Effector memory CD4-positive, alpha-beta T cell (primary cell): ENCODE measurements at regions not wholly inside any gene's neighbourhood (a gene's known extent, or its start where the extent isn't known, plus 50 kb on each side); places are given as distances from the start of the nearest gene placed in this dataset.

ENCODE experiments used
- DNase-seq, 3 donors: peaks; one replicate each; pipeline ENCODE4 v3.0.0-alpha.2; 2020
- H3K27ac ChIP-seq: 2 replicates; pipeline ENCODE4 v1.7.0; 2013; ENCODE audit warnings: mild to moderate bottlenecking, low read length, moderate library complexity; ENCODE audit not compliant: insufficient read depth, poor library complexity, severe bottlenecking
- H3K27me3 ChIP-seq: replicated peaks from 2 replicates; pipeline ENCODE4 v1.7.0; 2013; ENCODE audit warnings: mild to moderate bottlenecking, low read length; ENCODE audit not compliant: insufficient read depth, control insufficient read depth, poor library complexity, severe bottlenecking
- H3K36me3 ChIP-seq: 2 replicates; pipeline ENCODE4 v1.7.0; 2013; ENCODE audit warnings: mild to moderate bottlenecking, low read length, moderate library complexity; ENCODE audit not compliant: control insufficient read depth, insufficient read depth
- H3K4me1 ChIP-seq: 2 replicates; pipeline ENCODE4 v1.7.0; 2013; ENCODE audit warnings: low read length, mild to moderate bottlenecking; ENCODE audit not compliant: control insufficient read depth, insufficient read depth, poor library complexity, severe bottlenecking
- H3K4me3 ChIP-seq: 2 replicates; pipeline ENCODE4 v1.7.0; 2013; ENCODE audit warnings: low read length, low read depth, mild to moderate bottlenecking; ENCODE audit not compliant: insufficient read depth, poor library complexity, severe bottlenecking
- H3K9me3 ChIP-seq: 2 replicates; pipeline ENCODE4 v1.7.0; 2013; ENCODE audit warnings: mild to moderate bottlenecking, low read length, moderate library complexity; ENCODE audit not compliant: control insufficient read depth

GRCh38 chr2:18230668-18231067, 329.8 kb downstream of the RDH14 start:
- no peaks in the 10 kb centered on the region for H3K9me3 ChIP-seq
- H3K4me3 ChIP-seq = no peak overlapping the region
- no peaks in the 10 kb centered on the region for H3K4me1 ChIP-seq
- H3K27me3 ChIP-seq = no peaks in the 10 kb centered on the region
- no peaks in the 10 kb centered on the region for H3K36me3 ChIP-seq
- H3K27ac ChIP-seq = no peak overlapping the region
- DNase-seq = no peak

GRCh38 chr2:18219676-18220075, 340.8 kb downstream of the RDH14 start:
- no peaks in the 10 kb centered on the region for H3K36me3 ChIP-seq
- no peak for DNase-seq
- no peaks in the 10 kb centered on the region for H3K27me3 ChIP-seq

GRCh38 chr2:18218160-18218933, 339.9 kb downstream of the KCNS3 start:
- Histone ChIP-seq H3K9me3 (no peaks in the 10 kb centered on the region), H3K27ac (no peak overlapping the region), H3K4me1 (no peaks in the 10 kb centered on the region), H3K27me3 (no peaks in the 10 kb centered on the region), H3K4me3 (no peak overlapping the region), H3K36me3 (no peaks in the 10 kb centered on the region)
- DNase-seq = no peak

More at GRCh38 chr2:18219676-18220075, 340.8 kb downstream of the RDH14 start:
- Histone ChIP-seq H3K9me3 (no peaks in the 10 kb centered on the region), H3K4me1 (no peaks in the 10 kb centered on the region), H3K27ac (no peak overlapping the region), H3K4me3 (no peak overlapping the region)

GRCh38 chr2:18214936-18215335, 336.5 kb downstream of the KCNS3 start:
- H3K27me3 ChIP-seq = no peaks in the 10 kb centered on the region
- DNase-seq = no peak
- H3K4me1 ChIP-seq = no peaks in the 10 kb centered on the region
- H3K36me3 ChIP-seq = no peaks in the 10 kb centered on the region
- H3K9me3 ChIP-seq = no peaks in the 10 kb centered on the region
- no peak overlapping the region for H3K27ac ChIP-seq
- H3K4me3 ChIP-seq = no peak overlapping the region

GRCh38 chr2:18213986-18214385, 335.5 kb downstream of the KCNS3 start:
- Histone ChIP-seq H3K9me3 (no peaks in the 10 kb centered on the region), H3K27ac (no peak overlapping the region), H3K4me1 (no peaks in the 10 kb centered on the region), H3K4me3 (no peak overlapping the region), H3K27me3 (no peaks in the 10 kb centered on the region), H3K36me3 (no peaks in the 10 kb centered on the region)
- no peak for DNase-seq

GRCh38 chr2:18209934-18210639, 331.6 kb downstream of the KCNS3 start:
- Histone ChIP-seq H3K4me3 (no peak overlapping the region), H3K9me3 (no peaks in the 10 kb centered on the region), H3K27ac (no peak overlapping the region), H3K36me3 (no peaks in the 10 kb centered on the region), H3K27me3 (no peaks in the 10 kb centered on the region), H3K4me1 (no peaks in the 10 kb centered on the region)
- DNase-seq = no peak

- Histone ChIP-seq H3K27ac (no peak overlapping the region), H3K36me3 (no peaks in the 10 kb centered on the region), H3K4me3 (no peak overlapping the region), H3K4me1 (no peaks in the 10 kb centered on the region), H3K27me3 (no peaks in the 10 kb centered on the region), H3K9me3 (no peaks in the 10 kb centered on the region)
- DNase-seq = no peak
These were observed 330.5 kb downstream of the KCNS3 start for GRCh38 chr2:18208956-18209355.

GRCh38 chr2:18200771-18201170, 322.3 kb downstream of the KCNS3 start:
- Histone ChIP-seq H3K4me1 (no peaks in the 10 kb centered on the region), H3K27me3 (no peaks in the 10 kb centered on the region), H3K9me3 (no peaks in the 10 kb centered on the region), H3K4me3 (no peak overlapping the region), H3K36me3 (no peaks in the 10 kb centered on the region), H3K27ac (no peak overlapping the region)
- DNase-seq = no peak

- Histone ChIP-seq H3K36me3 (no peaks in the 10 kb centered on the region), H3K27ac (no peak overlapping the region), H3K4me1 (no peaks in the 10 kb centered on the region), H3K9me3 (no peaks in the 10 kb centered on the region), H3K27me3 (no peaks in the 10 kb centered on the region), H3K4me3 (no peak overlapping the region)
- DNase-seq = no peak
These were observed 320.2 kb downstream of the KCNS3 start for GRCh38 chr2:18198677-18199076.

GRCh38 chr2:18194161-18194560, 315.7 kb downstream of the KCNS3 start:
- Histone ChIP-seq H3K27me3 (no peaks in the 10 kb centered on the region), H3K27ac (no peak overlapping the region), H3K36me3 (no peaks in the 10 kb centered on the region), H3K4me3 (no peak overlapping the region), H3K9me3 (no peaks in the 10 kb centered on the region), H3K4me1 (no peaks in the 10 kb centered on the region)
- no peak for DNase-seq
